AG04450 (cell line): ENCODE measurements at regions not wholly inside any gene's neighbourhood (a gene's known extent, or its start where the extent isn't known, plus 50 kb on each side); places are given as distances from the start of the nearest gene placed in this dataset.
"Not testable (repeated sequence)": the region's sequence is repeated elsewhere in the genome, so short reads cannot be mapped to it uniquely, and the experiment has no call there.

ENCODE experiments used
- CTCF ChIA-PET: fragments of 300-600, 350-600 bp; formaldehyde crosslinking; extraction: SDS; loops from one replicate; lab custom pipeline; 2022; ENCODE audit warnings: antibody characterized with exemption, inconsistent platforms; lab: Charles Lee
- POLR2A ChIA-PET: fragments of 350-600 bp; formaldehyde crosslinking; extraction: SDS; loops from one replicate; lab custom pipeline; 2021; ENCODE audit warnings: antibody characterized with exemption, inconsistent platforms; lab: Yijun Ruan, JAX
- DNase-seq: peaks from one replicate; pipeline ENCODE4 v3.0.0-alpha.2; 2011; ENCODE audit warnings: low read depth, low spot score
- H3K27ac ChIP-seq: one replicate; pipeline ENCODE4 v1.5.1; 2012; ENCODE audit warnings: low read depth, low read length, control low read depth
- H3K27me3 ChIP-seq: one replicate; pipeline ENCODE4 v1.6.0; 2012; ENCODE audit warnings: low read length; ENCODE audit not compliant: control insufficient read depth, insufficient read depth
- H3K4me3 ChIP-seq: 2 replicates; pipeline ENCODE4 v1.5.1; 2011; ENCODE audit warnings: mild to moderate bottlenecking, low read depth, low read length, control low read depth
- H3K9me3 ChIP-seq: 2 replicates; pipeline ENCODE4 v1.5.1; 2012; ENCODE audit warnings: low read length; ENCODE audit not compliant: control insufficient read depth, insufficient read depth
- CTCF ChIP-seq: IDR thresholded peaks from 2 replicates; pipeline ENCODE4 v1.5.1; 2011; ENCODE audit warnings: low read depth, low read length, control low read depth, inconsistent platforms

GRCh38 chr17:79549141-79549915 lies 61.5 kb downstream of the RBFOX3 start:
- no peak for DNase-seq
- no peaks in the 10 kb centered on the region for H3K27me3 ChIP-seq
- no peak overlapping the region for H3K27ac ChIP-seq
- no peak overlapping the region for H3K4me3 ChIP-seq
- no peak for TF ChIP-seq CTCF
- H3K9me3 ChIP-seq = no peaks in the 10 kb centered on the region; the same call in 1 of the 2 replicates
- ChIA-PET POLR2A (no interaction called here), CTCF (no interaction called here)

DNA sequence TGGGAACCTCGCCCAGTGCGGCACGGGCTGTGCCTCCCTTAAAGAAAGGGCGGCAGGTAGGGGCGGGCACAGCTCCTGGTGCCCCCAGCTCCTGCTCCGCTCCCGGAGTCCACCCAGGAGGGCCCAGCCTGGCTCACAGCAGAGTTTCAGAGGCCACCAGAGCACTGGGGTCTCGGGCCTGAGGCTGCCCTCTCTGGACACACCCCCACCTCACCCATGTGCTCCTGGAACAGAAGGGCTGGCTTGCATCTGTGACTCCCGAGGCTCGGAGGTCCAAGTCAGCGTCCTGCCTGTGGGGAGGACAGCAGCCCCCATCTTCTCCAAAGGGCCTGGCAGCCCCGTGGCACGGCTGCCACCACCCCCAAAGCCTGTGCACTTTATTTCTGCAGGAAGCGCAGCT lies 62.7 kb downstream of the RBFOX3 start:
- ChIA-PET POLR2A (no interaction called here), CTCF (no interaction called here)
- no peaks in the 10 kb centered on the region; the same call in 1 of the 2 replicates for H3K9me3 ChIP-seq
- no peak overlapping the region for H3K27ac ChIP-seq
- TF ChIP-seq CTCF = no peak
- no peaks in the 10 kb centered on the region for H3K27me3 ChIP-seq
- no peak for DNase-seq
- no peak overlapping the region for H3K4me3 ChIP-seq

GRCh38 chr17:79547586-79547985 lies 63.3 kb downstream of the RBFOX3 start:
- Histone ChIP-seq H3K9me3 (no peaks in the 10 kb centered on the region; the same call in 1 of the 2 replicates), H3K4me3 (no peak overlapping the region), H3K27ac (no peak overlapping the region), H3K27me3 (no peaks in the 10 kb centered on the region)
- ChIA-PET POLR2A (no interaction called here), CTCF (no interaction called here)
- no peak for TF ChIP-seq CTCF
- DNase-seq = no peak

- H3K27ac ChIP-seq, H3K4me3 ChIP-seq, CTCF ChIA-PET, POLR2A ChIA-PET, DNase-seq, H3K27me3 ChIP-seq, H3K9me3 ChIP-seq: not testable (repeated sequence)
Measured at GRCh38 chr17:79547171-79547570, 63.7 kb downstream of the RBFOX3 start.

DNA sequence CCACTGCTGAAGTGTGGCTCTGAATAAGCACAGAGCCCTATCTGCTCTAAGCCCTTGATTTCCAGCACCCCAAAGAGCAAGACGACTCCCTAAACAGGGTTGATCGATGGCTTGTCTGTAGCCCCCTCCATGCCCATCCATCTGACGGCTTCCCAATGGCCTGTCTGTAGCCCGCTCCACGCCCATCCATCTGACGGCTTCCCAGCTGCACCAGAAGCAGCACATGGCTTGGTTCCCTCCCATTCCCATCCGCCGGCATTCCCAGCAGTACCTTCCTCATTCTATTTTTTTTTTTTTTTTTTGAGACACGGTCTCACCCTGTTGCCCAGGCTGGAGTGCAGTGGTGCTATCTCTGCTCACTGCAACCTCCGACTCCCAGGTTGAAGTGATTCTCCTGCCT lies 64.5 kb downstream of the RBFOX3 start:
- no peaks in the 10 kb centered on the region for H3K27me3 ChIP-seq
- ChIA-PET CTCF (no interaction called here), POLR2A (no interaction called here)
- no peak for DNase-seq
- no peaks in the 10 kb centered on the region; the same call in 1 of the 2 replicates for H3K9me3 ChIP-seq
- no peak overlapping the region for H3K27ac ChIP-seq
- no peak overlapping the region for H3K4me3 ChIP-seq
- TF ChIP-seq CTCF = no peak
